ENCODE measurements at regions not wholly inside any gene's neighbourhood (a gene's known extent, or its start where the extent isn't known, plus 50 kb on each side); places are given as distances from the start of the nearest gene placed in this dataset.

- Histone ChIP-seq H3F3A (ENCODE audit: control insufficient read depth, insufficient read depth) (no peaks in the 10 kb centered on the region), H3K27ac (ENCODE audit: low read depth, low read length) (no peak overlapping the region), H3K4me3 (ENCODE audit: low read length) (no peak overlapping the region), H3K27me3 (ENCODE audit: control insufficient read depth, low read length) (no peaks in the 10 kb centered on the region), H3K9me2 (replicated peaks; ENCODE audit: control insufficient read depth, low read length) (no peaks in the 10 kb centered on the region), H3K36me3 (ENCODE audit: control insufficient read depth, low read length) (no peaks in the 10 kb centered on the region), H4K20me1 (ENCODE audit: control insufficient read depth, insufficient read depth, low read depth, low read length) (no peaks in the 10 kb centered on the region), H3K9me3 (ENCODE audit: control insufficient read depth, insufficient read depth, low read length) (no peaks in the 10 kb centered on the region), H3K4me2 (ENCODE audit: low read length) (no peak overlapping the region), H3K4me1 (ENCODE audit: control insufficient read depth, low read length) (peaks cover 4% of the 10 kb centered on the region), H3K79me2 (ENCODE audit: control insufficient read depth, low read length) (no peaks in the 10 kb centered on the region)
- TF ChIP-seq CTCF (IDR thresholded peaks at IDR 0.05; ENCODE audit: low read depth, low read length, poor library complexity, severe bottlenecking): no peak
- no peak for TF ChIP-seq EZH2phosphoT487 (IDR thresholded peaks at IDR 0.05; ENCODE audit: borderline replicate concordance, low read length)
Observed at GRCh38 chr21:39040494-39041110, 142.6 kb downstream of the PSMG1 start.

GRCh38 chr21:39037807-39038405, 145.3 kb downstream of the PSMG1 start:
- Histone ChIP-seq H3K27ac (ENCODE audit: low read depth, low read length) (no peak overlapping the region), H3K36me3 (ENCODE audit: control insufficient read depth, low read length) (no peaks in the 10 kb centered on the region), H4K20me1 (ENCODE audit: control insufficient read depth, insufficient read depth, low read depth, low read length) (no peaks in the 10 kb centered on the region), H3K4me3 (ENCODE audit: low read length) (no peak overlapping the region), H3K79me2 (ENCODE audit: control insufficient read depth, low read length) (no peaks in the 10 kb centered on the region), H3F3A (ENCODE audit: control insufficient read depth, insufficient read depth) (no peaks in the 10 kb centered on the region), H3K9me3 (ENCODE audit: control insufficient read depth, insufficient read depth, low read length) (no peaks in the 10 kb centered on the region), H3K9me2 (replicated peaks; ENCODE audit: control insufficient read depth, low read length) (no peaks in the 10 kb centered on the region), H3K4me1 (ENCODE audit: control insufficient read depth, low read length) (peaks cover 4% of the 10 kb centered on the region), H3K4me2 (ENCODE audit: low read length) (no peak overlapping the region), H3K27me3 (ENCODE audit: control insufficient read depth, low read length) (peaks cover 8% of the 10 kb centered on the region; the same call in 1 of the 2 replicates)
- TF ChIP-seq EZH2phosphoT487 (IDR thresholded peaks at IDR 0.05; ENCODE audit: borderline replicate concordance, low read length) (no peak), CTCF (IDR thresholded peaks at IDR 0.05; ENCODE audit: low read depth, low read length, poor library complexity, severe bottlenecking) (peak; percentile 49)

- Histone ChIP-seq H3K27ac (ENCODE audit: low read depth, low read length) (no peak overlapping the region), H3K4me3 (ENCODE audit: low read length) (no peak overlapping the region), H3K9me3 (ENCODE audit: control insufficient read depth, insufficient read depth, low read length) (no peaks in the 10 kb centered on the region), H4K20me1 (ENCODE audit: control insufficient read depth, insufficient read depth, low read depth, low read length) (no peaks in the 10 kb centered on the region), H3K9me2 (replicated peaks; ENCODE audit: control insufficient read depth, low read length) (no peaks in the 10 kb centered on the region), H3F3A (ENCODE audit: control insufficient read depth, insufficient read depth) (no peaks in the 10 kb centered on the region), H3K36me3 (ENCODE audit: control insufficient read depth, low read length) (no peaks in the 10 kb centered on the region), H3K27me3 (ENCODE audit: control insufficient read depth, low read length) (peaks cover 8% of the 10 kb centered on the region; the same call in 1 of the 2 replicates), H3K4me2 (ENCODE audit: low read length) (no peak overlapping the region), H3K4me1 (ENCODE audit: control insufficient read depth, low read length) (peaks cover 4% of the 10 kb centered on the region), H3K79me2 (ENCODE audit: control insufficient read depth, low read length) (no peaks in the 10 kb centered on the region)
- TF ChIP-seq CTCF (IDR thresholded peaks at IDR 0.05; ENCODE audit: low read depth, low read length, poor library complexity, severe bottlenecking) (no peak), EZH2phosphoT487 (IDR thresholded peaks at IDR 0.05; ENCODE audit: borderline replicate concordance, low read length) (no peak)
Observed at GRCh38 chr21:39036581-39036980, 146.7 kb downstream of the PSMG1 start.
